PC-3 (cell line): ENCODE measurements at regions not wholly inside any gene's neighbourhood (a gene's known extent, or its start where the extent isn't known, plus 50 kb on each side); places are given as distances from the start of the nearest gene placed in this dataset.

ENCODE experiments used
- ATAC-seq: fragments of 200-7000 bp; cut with Tn5 transposase; 2 replicates; pipeline ENCODE4 v1.9.1; 2020; ENCODE audit warnings: mild to moderate bottlenecking, moderate library complexity
- BruUV-seq: library from RNA; stranded (reverse); fragments of 400-500 nt; replicated peaks from 2 replicates; lab custom pipeline; 2021; lab: Mats Ljungman, UMichigan
- CTCF ChIA-PET: fragments of 300-600 bp; sonication (Branson Sonifier 250); formaldehyde crosslinking; loops from one replicate; lab custom pipeline; 2022; ENCODE audit warnings: antibody characterized with exemption; lab: Charles Lee
- POLR2A ChIA-PET: fragments of 300-600 bp; sonication (Branson Sonifier 250); formaldehyde crosslinking; loops from one replicate; lab custom pipeline; 2022; ENCODE audit warnings: antibody characterized with exemption; ENCODE audit not compliant: unreplicated experiment; lab: Charles Lee
- DNase-seq: peaks from one replicate; pipeline ENCODE4 v3.0.0-alpha.2; 2015
- H2AFZ ChIP-seq: fragments of 300-600 bp; sonication (generic); 2 replicates; pipeline ENCODE4 v1.6.0; 2016; ENCODE audit warnings: antibody characterized with exemption, low read length
- H3F3A ChIP-seq: fragments of 300-600 bp; sonication (generic); one replicate; pipeline ENCODE4 v1.6.0; 2017; ENCODE audit warnings: antibody characterized with exemption, low read length, control low read depth, mild to moderate bottlenecking; ENCODE audit not compliant: unreplicated experiment
- H3K27ac ChIP-seq: fragments of 300-600 bp; sonication (generic); 2 replicates; pipeline ENCODE4 v1.5.1; 2016; ENCODE audit warnings: mild to moderate bottlenecking, low read length
- H3K27me3 ChIP-seq: fragments of 300-600 bp; sonication (generic); 2 replicates; pipeline ENCODE4 v1.6.1; 2016; ENCODE audit warnings: low read length, mixed read lengths
- H3K36me3 ChIP-seq: fragments of 300-600 bp; sonication (generic); 2 replicates; pipeline ENCODE4 v1.6.1; 2016; ENCODE audit warnings: low read depth, mixed run types, low read length, mixed read lengths
- H3K4me1 ChIP-seq: fragments of 300-600 bp; sonication (generic); 2 replicates; pipeline ENCODE4 v1.5.1; 2016; ENCODE audit warnings: low read length; ENCODE audit not compliant: insufficient read depth
- H3K4me2 ChIP-seq: fragments of 300-600 bp; sonication (generic); 2 replicates; pipeline ENCODE4 v1.6.0; 2016; ENCODE audit warnings: low read length
- H3K4me3 ChIP-seq: fragments of 300-600 bp; sonication (generic); 2 replicates; pipeline ENCODE4 v1.5.1; 2016; ENCODE audit warnings: mild to moderate bottlenecking, low read length, mixed read lengths
- H3K79me2 ChIP-seq: fragments of 300-600 bp; sonication (generic); 2 replicates; pipeline ENCODE4 v1.6.1; 2017; ENCODE audit warnings: low read length, mixed read lengths
- H3K9ac ChIP-seq: fragments of 300-600 bp; sonication (generic); 2 replicates; pipeline ENCODE4 v1.6.0; 2016; ENCODE audit warnings: mild to moderate bottlenecking, low read length
- H3K9me2 ChIP-seq: fragments of 300-600 bp; sonication (generic); replicated peaks from 2 replicates; pipeline ENCODE4 v1.6.1; 2016; ENCODE audit warnings: mixed run types, low read length, mixed read lengths
- H3K9me3 ChIP-seq: fragments of 300-600 bp; sonication (generic); 2 replicates; pipeline ENCODE4 v1.6.1; 2016; ENCODE audit warnings: low read length, mixed read lengths
- H4K20me1 ChIP-seq: fragments of 300-600 bp; sonication (generic); 2 replicates; pipeline ENCODE4 v1.6.1; 2016; ENCODE audit warnings: low read length, mixed read lengths
- EZH2 ChIP-seq: fragments of 300-600 bp; sonication (generic); IDR thresholded peaks from one replicate; pipeline ENCODE4 v1.6.1; 2017; ENCODE audit warnings: antibody characterized with exemption, mild to moderate bottlenecking, low read length; ENCODE audit not compliant: unreplicated experiment
- EZH2phosphoT487 ChIP-seq: fragments of 300-600 bp; sonication (generic); IDR thresholded peaks from 2 replicates; pipeline ENCODE4 v1.6.1; 2018; ENCODE audit warnings: mild to moderate bottlenecking, antibody characterized with exemption, low read length, borderline replicate concordance
- intact Hi-C: fragments of 100-400 bp; cut with micrococcal nuclease; formaldehyde crosslinking; loops from 2 replicates; pipeline ENCODE4 v1.9.0; 2023
- TF ChIP-seq, protein P1 (sequence below): fragments of 300-600 bp; sonication (generic); conservative IDR thresholded peaks from 2 replicates; pipeline ENCODE4 v1.5.1; 2017; ENCODE audit warnings: antibody characterized with exemption, low read depth, mild to moderate bottlenecking, low read length

DNA sequence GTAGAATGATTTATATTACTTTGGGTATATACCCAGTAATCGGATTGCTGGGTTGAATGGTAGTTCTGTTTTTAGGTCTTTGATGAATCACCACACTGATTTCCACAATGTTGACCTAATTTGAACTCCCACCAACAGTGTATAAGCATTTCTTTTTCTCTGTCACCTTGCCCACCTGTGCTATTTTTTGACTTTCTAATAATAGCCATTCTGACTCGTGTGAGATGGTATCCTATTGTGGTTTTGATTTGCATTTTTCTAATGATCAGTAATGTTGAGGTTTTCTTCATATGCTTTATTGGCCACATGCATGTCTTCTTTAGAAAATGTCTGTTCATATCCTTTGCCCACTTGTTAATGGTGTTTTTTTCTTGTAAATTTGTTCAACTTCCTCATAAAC lies 340.8 kb downstream of the PLOD2 start:
- ATAC-seq (no peak), DNase-seq (no peak)
- Histone ChIP-seq H3F3A (no peaks in the 10 kb centered on the region), H3K4me2 (no peak overlapping the region), H4K20me1 (no peaks in the 10 kb centered on the region), H3K4me3 (no peak overlapping the region), H3K9me3 (no peaks in the 10 kb centered on the region), H3K9me2 (no peaks in the 10 kb centered on the region), H3K79me2 (no peaks in the 10 kb centered on the region), H3K4me1 (no peaks in the 10 kb centered on the region), H3K9ac (no peak overlapping the region), H3K27ac (no peak overlapping the region), H3K36me3 (no peaks in the 10 kb centered on the region), H2AFZ (no peak overlapping the region), H3K27me3 (no peaks in the 10 kb centered on the region)
- TF ChIP-seq, protein P1, sequence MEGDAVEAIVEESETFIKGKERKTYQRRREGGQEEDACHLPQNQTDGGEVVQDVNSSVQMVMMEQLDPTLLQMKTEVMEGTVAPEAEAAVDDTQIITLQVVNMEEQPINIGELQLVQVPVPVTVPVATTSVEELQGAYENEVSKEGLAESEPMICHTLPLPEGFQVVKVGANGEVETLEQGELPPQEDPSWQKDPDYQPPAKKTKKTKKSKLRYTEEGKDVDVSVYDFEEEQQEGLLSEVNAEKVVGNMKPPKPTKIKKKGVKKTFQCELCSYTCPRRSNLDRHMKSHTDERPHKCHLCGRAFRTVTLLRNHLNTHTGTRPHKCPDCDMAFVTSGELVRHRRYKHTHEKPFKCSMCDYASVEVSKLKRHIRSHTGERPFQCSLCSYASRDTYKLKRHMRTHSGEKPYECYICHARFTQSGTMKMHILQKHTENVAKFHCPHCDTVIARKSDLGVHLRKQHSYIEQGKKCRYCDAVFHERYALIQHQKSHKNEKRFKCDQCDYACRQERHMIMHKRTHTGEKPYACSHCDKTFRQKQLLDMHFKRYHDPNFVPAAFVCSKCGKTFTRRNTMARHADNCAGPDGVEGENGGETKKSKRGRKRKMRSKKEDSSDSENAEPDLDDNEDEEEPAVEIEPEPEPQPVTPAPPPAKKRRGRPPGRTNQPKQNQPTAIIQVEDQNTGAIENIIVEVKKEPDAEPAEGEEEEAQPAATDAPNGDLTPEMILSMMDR = no peak
- POLR2A ChIA-PET = no interaction called here
- BruUV-seq = no TSS peak
- intact Hi-C loops = no loop called here
- CTCF ChIA-PET = no interaction called here

DNA sequence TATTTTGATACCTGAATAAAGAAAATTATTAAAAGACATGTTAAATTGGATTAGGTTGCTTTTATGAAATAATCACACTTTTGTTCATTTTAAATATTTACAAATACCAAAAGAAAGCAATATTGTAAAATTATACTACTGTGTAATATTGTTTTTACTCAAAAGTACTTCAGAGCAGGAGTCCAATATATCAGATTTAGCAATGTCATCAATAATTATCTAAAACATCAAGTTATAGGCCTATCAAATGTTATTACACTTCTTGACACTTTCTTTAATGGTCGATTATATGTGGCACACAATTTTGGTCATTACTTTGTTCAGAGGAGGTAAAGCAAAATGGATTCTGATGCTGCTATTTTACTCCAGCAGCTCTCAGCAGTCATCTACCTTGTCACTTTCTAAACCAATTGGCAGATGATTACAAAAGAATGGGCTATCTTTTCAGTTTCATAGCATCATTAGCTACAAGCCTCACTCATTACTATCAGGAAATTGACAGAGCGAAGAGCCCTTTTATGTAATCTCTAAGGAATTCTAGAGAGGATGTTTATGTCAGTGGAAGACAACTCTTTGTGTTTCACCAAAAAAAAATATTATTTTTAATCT lies 318.6 kb downstream of the PLOD2 start:
- Histone ChIP-seq H3K4me1 (no peaks in the 10 kb centered on the region), H3F3A (no peaks in the 10 kb centered on the region), H3K4me2 (no peak overlapping the region), H3K27ac (no peak overlapping the region), H3K27me3 (no peaks in the 10 kb centered on the region), H3K9me3 (no peaks in the 10 kb centered on the region), H3K79me2 (no peaks in the 10 kb centered on the region), H4K20me1 (no peaks in the 10 kb centered on the region), H2AFZ (no peak overlapping the region), H3K4me3 (no peak overlapping the region), H3K9ac (no peak overlapping the region), H3K36me3 (no peaks in the 10 kb centered on the region), H3K9me2 (no peaks in the 10 kb centered on the region)
- no TSS peak for BruUV-seq
- TF ChIP-seq EZH2 (no peak), EZH2phosphoT487 (no peak)
- TF ChIP-seq, protein P1 = no peak
- CTCF ChIA-PET = no interaction called here
- POLR2A ChIA-PET = interaction anchor here (0.7 kb wide), 1 partner anchor 13 kb away, joined by 4 read pairs; no protein-coding TSS in a partner anchor
- DNase-seq (no peak), ATAC-seq (no peak)
- intact Hi-C loops = no loop called here

DNA sequence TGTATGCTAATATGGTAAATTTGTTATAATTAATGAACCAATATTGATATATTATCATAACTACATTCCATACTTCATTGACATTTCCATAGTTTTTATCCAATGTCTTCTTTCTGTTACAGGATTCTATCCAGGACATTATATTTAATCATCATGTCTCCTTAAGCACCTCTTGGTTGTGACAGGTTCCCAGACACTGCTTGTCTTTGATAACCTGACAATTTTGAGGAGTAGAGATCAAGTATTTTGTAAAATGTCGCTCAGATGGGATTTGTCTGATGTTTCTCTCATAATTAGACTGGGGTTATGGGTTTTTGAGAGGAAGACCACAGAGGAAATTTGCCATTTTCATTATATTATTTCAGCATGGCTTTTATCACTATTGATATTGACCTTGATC lies 317.4 kb downstream of the PLOD2 start:
- Histone ChIP-seq H3K27me3 (no peaks in the 10 kb centered on the region), H3K4me2 (no peak overlapping the region), H3K4me1 (no peaks in the 10 kb centered on the region), H3K9me3 (no peaks in the 10 kb centered on the region), H3K36me3 (no peaks in the 10 kb centered on the region), H3K79me2 (no peaks in the 10 kb centered on the region), H2AFZ (no peak overlapping the region), H3K9ac (no peak overlapping the region), H3K4me3 (no peak overlapping the region), H3K27ac (no peak overlapping the region), H3K9me2 (no peaks in the 10 kb centered on the region), H4K20me1 (no peaks in the 10 kb centered on the region), H3F3A (no peaks in the 10 kb centered on the region)
- intact Hi-C loops = no loop called here
- TF ChIP-seq EZH2phosphoT487 (no peak), EZH2 (no peak)
- TF ChIP-seq, protein P1 = no peak
- DNase-seq (no peak), ATAC-seq (no peak)
- ChIA-PET CTCF (no interaction called here), POLR2A (no interaction called here)
- BruUV-seq = no TSS peak
